HEK293 (cell line): ENCODE measurements at regions not wholly inside any gene's neighbourhood (a gene's known extent, or its start where the extent isn't known, plus 50 kb on each side); places are given as distances from the start of the nearest gene placed in this dataset.

Source experiments
- AEBP2 ChIP-seq: fragments of 450-650 bp; formaldehyde crosslinking; IDR thresholded peaks from 2 replicates; pipeline ENCODE4 v1.5.1; 2016; ENCODE audit warnings: missing biosample characterization, missing genetic modification characterization, borderline replicate concordance
- FEZF1 ChIP-seq: fragments of 450-650 bp; formaldehyde crosslinking; IDR thresholded peaks from 2 replicates; pipeline ENCODE4 v1.5.1; 2016; ENCODE audit warnings: missing biosample characterization, missing genetic modification characterization
- KLF9 ChIP-seq: fragments of 450-650 bp; formaldehyde crosslinking; IDR thresholded peaks from 2 replicates; pipeline ENCODE4 v1.5.1; 2016; ENCODE audit warnings: missing biosample characterization, missing genetic modification characterization, low read depth
- PRDM2 ChIP-seq: fragments of 450-650 bp; formaldehyde crosslinking; IDR thresholded peaks from 2 replicates; pipeline ENCODE4 v1.5.1; 2016; ENCODE audit warnings: missing biosample characterization, missing genetic modification characterization, borderline replicate concordance
- RBAK ChIP-seq: fragments of 450-650 bp; formaldehyde crosslinking; IDR thresholded peaks from 2 replicates; pipeline ENCODE4 v1.5.1; 2016; ENCODE audit warnings: missing biosample characterization, missing genetic modification characterization
- ZNF211 ChIP-seq: fragments of 450-650 bp; formaldehyde crosslinking; IDR thresholded peaks from 2 replicates; pipeline ENCODE4 v1.5.1; 2016; ENCODE audit warnings: low read depth, missing biosample characterization, missing genetic modification characterization
- ZNF280D ChIP-seq: fragments of 450-650 bp; formaldehyde crosslinking; IDR thresholded peaks from 2 replicates; pipeline ENCODE4 v1.5.1; 2016; ENCODE audit warnings: missing biosample characterization, missing genetic modification characterization
- ZNF423 ChIP-seq: fragments of 450-650 bp; formaldehyde crosslinking; IDR thresholded peaks from 2 replicates; pipeline ENCODE4 v1.5.1; 2016; ENCODE audit warnings: missing biosample characterization, missing genetic modification characterization
- ZNF48 ChIP-seq: fragments of 450-650 bp; formaldehyde crosslinking; IDR thresholded peaks from 2 replicates; pipeline ENCODE4 v1.5.1; 2016; ENCODE audit warnings: missing biosample characterization, missing genetic modification characterization
- ZNF510 ChIP-seq: fragments of 450-650 bp; formaldehyde crosslinking; IDR thresholded peaks from 2 replicates; pipeline ENCODE4 v1.5.1; 2018; ENCODE audit warnings: mild to moderate bottlenecking, missing genetic modification characterization, missing biosample characterization; ENCODE audit not compliant: insufficient replicate concordance
- ZNF585B ChIP-seq: fragments of 450-650 bp; formaldehyde crosslinking; IDR thresholded peaks from 2 replicates; pipeline ENCODE4 v1.5.1; 2016; ENCODE audit warnings: missing biosample characterization, missing genetic modification characterization
- ZNF658 ChIP-seq: fragments of 450-650 bp; formaldehyde crosslinking; IDR thresholded peaks from 2 replicates; pipeline ENCODE4; 2016; ENCODE audit warnings: missing biosample characterization, missing genetic modification characterization
- ZNF692 ChIP-seq: fragments of 450-650 bp; formaldehyde crosslinking; IDR thresholded peaks from 2 replicates; pipeline ENCODE4 v1.5.1; 2016; ENCODE audit warnings: missing biosample characterization, missing genetic modification characterization
- ZNF776 ChIP-seq: fragments of 450-650 bp; formaldehyde crosslinking; IDR thresholded peaks from 2 replicates; pipeline ENCODE4 v1.5.0; 2017; ENCODE audit warnings: missing biosample characterization, missing genetic modification characterization, borderline replicate concordance
- ZNF837 ChIP-seq: fragments of 450-650 bp; formaldehyde crosslinking; IDR thresholded peaks from 2 replicates; pipeline ENCODE4 v1.5.1; 2016; ENCODE audit warnings: missing biosample characterization, missing genetic modification characterization
- TF ChIP-seq, protein P1 (sequence below): fragments of 450-650 bp; formaldehyde crosslinking; IDR thresholded peaks from 2 replicates; pipeline ENCODE4 v1.5.1; 2016; ENCODE audit warnings: missing biosample characterization, missing genetic modification characterization
- TF ChIP-seq, protein P2 (sequence below): fragments of 450-650 bp; formaldehyde crosslinking; IDR thresholded peaks from 2 replicates; pipeline ENCODE4 v1.5.1; 2017; ENCODE audit warnings: missing biosample characterization, missing genetic modification characterization

- TF ChIP-seq PRDM2 (tag by site-specific recombination) (no peak), ZNF510 (tag by site-specific recombination) (no peak), ZNF692 (tag by site-specific recombination) (no peak), ZNF658 (tag by site-specific recombination) (no peak), KLF9 (tag by site-specific recombination) (no peak), ZNF837 (tag by site-specific recombination) (no peak), ZNF280D (tag by site-specific recombination) (no peak), ZNF585B (tag by site-specific recombination) (no peak), ZNF211 (no peak), ZNF423 (tag by site-specific recombination) (no peak), FEZF1 (tag by site-specific recombination) (no peak), ZNF48 (tag by site-specific recombination) (no peak), RBAK (tag by site-specific recombination) (no peak), AEBP2 (tag by site-specific recombination) (no peak), ZNF776 (no peak)
- TF ChIP-seq, protein P1, sequence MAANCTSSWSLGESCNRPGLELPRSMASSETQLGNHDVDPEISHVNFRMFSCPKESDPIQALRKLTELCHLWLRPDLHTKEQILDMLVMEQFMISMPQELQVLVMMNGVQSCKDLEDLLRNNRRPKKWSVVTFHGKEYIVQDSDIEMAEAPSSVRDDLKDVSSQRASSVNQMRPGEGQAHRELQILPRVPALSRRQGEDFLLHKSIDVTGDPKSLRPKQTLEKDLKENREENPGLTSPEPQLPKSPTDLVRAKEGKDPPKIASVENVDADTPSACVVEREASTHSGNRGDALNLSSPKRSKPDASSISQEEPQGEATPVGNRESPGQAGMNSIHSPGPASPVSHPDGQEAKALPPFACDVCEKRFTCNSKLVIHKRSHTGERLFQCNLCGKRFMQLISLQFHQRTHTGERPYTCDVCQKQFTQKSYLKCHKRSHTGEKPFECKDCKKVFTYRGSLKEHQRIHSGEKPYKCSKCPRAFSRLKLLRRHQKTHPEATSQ (tag by site-specific recombination), result no peak
- TF ChIP-seq, protein P2, sequence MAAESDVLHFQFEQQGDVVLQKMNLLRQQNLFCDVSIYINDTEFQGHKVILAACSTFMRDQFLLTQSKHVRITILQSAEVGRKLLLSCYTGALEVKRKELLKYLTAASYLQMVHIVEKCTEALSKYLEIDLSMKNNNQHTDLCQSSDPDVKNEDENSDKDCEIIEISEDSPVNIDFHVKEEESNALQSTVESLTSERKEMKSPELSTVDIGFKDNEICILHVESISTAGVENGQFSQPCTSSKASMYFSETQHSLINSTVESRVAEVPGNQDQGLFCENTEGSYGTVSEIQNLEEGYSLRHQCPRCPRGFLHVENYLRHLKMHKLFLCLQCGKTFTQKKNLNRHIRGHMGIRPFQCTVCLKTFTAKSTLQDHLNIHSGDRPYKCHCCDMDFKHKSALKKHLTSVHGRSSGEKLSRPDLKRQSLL (tag by site-specific recombination), result no peak
These were observed 230.7 kb downstream of the TOX3 start (continued) for GRCh38 chr16:52316241-52316640.
